ENCODE measurements at regions not wholly inside any gene's neighbourhood (a gene's known extent, or its start where the extent isn't known, plus 50 kb on each side); places are given as distances from the start of the nearest gene placed in this dataset.

- TF ChIP-seq, protein P1, sequence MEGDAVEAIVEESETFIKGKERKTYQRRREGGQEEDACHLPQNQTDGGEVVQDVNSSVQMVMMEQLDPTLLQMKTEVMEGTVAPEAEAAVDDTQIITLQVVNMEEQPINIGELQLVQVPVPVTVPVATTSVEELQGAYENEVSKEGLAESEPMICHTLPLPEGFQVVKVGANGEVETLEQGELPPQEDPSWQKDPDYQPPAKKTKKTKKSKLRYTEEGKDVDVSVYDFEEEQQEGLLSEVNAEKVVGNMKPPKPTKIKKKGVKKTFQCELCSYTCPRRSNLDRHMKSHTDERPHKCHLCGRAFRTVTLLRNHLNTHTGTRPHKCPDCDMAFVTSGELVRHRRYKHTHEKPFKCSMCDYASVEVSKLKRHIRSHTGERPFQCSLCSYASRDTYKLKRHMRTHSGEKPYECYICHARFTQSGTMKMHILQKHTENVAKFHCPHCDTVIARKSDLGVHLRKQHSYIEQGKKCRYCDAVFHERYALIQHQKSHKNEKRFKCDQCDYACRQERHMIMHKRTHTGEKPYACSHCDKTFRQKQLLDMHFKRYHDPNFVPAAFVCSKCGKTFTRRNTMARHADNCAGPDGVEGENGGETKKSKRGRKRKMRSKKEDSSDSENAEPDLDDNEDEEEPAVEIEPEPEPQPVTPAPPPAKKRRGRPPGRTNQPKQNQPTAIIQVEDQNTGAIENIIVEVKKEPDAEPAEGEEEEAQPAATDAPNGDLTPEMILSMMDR (IDR thresholded peaks at IDR 0.05), result no peak
Observed at GRCh38 chr17:83185023-83186002, 105.9 kb downstream of the METRNL start.

- TF ChIP-seq, protein P1 (IDR thresholded peaks at IDR 0.05), result no peak
Observed at GRCh38 chr17:83186226-83186625, 106.8 kb downstream of the METRNL start.

DNA sequence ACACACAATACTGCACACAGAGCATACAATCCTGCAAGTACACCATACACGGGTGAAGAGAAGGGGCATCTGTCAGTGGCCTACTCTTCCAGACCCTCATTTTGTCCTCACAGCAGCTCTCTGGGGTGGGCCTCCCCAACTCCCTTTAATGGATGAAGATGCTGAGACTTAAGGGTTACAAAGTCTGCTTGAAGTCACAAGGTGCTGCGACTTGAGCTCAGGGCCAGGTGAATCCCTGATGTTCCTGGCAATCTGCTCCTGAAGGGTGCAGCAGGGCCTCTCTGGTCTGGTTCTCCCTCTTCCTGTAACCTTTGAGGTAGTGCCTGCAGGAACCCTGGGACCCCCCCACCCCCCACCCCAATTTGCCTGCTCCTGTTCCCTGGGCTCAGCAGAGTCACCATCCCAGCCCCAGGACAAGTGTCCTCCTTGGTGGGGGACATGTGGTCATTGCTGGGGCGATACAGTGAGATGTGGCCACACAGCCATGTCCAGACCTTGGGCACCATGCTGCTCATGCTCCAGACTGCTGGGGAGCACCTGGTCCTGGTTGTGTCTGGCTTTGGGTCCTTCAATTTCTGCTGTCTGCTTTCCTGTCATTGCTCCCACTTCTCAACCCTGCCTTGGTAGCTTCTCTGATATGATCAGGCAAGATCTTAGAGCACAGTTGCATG, 107.5 kb downstream of the METRNL start:
- TF ChIP-seq, protein P1 (IDR thresholded peaks at IDR 0.05), result no peak

DNA sequence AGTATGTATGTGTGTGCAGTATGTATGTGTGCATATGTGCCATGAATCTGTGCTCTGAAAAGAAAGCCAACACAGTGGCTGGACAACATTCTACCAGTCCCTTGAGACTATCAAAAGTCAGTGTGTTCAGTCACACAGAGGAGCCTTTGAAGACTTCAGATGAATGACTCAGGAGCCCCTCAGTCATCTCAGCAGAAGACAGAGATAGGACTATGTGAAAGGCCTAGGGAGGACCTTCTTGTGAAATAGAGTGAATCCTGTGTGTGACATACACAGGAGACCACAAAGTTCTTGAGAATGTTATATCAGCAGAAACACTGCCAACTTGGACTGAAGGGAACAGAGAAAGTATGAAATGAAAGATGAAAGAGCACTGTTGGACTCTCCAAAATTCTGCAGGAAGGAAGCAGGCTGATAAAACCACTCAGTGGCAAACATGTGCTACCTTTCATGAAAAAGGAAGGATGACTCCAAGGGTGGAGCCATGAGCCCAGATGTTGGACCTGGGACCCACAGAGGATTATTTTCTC, 108.4 kb downstream of the METRNL start:
- TF ChIP-seq, protein P1 (IDR thresholded peaks at IDR 0.05), result no peak

GRCh38 chr17:83189044-83190003, 109.9 kb downstream of the METRNL start:
- TF ChIP-seq, protein P1 (IDR thresholded peaks at IDR 0.05), result no peak

GRCh38 chr17:83190004-83190385, 110.6 kb downstream of the METRNL start:
- TF ChIP-seq, protein P1 (IDR thresholded peaks at IDR 0.05), result no peak

Data from LNCAP (cell line).